GM12872 (cell line): ENCODE measurements at regions not wholly inside any gene's neighbourhood (a gene's known extent, or its start where the extent isn't known, plus 50 kb on each side); places are given as distances from the start of the nearest gene placed in this dataset.

Source experiments
- TF ChIP-seq, protein P1 (sequence below): IDR thresholded peaks from 3 replicates; pipeline ENCODE4 v1.5.1; 2011; ENCODE audit warnings: low read depth, mild to moderate bottlenecking, low read length, moderate library complexity; ENCODE audit not compliant: insufficient read depth

DNA sequence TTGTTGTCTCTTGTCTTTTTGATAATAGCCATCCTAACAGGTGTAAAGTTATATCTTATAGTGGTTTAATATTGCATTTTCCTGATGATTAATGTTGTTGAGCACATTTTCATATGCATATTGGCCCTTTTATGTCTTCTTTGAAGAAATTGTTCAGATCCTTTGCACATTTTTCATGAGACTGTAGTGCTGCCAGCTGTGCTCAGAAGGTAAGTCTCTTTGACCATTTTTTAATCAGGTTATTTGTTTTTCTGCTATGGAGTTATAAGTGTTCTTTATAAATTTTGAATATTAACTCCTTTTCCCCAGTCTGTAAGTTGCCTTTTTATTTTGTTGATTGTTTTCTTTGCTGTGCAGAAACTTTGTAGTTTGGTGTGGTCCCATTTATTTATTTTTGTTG, 55.8 kb upstream of the ZNF184 start:
- TF ChIP-seq, protein P1, sequence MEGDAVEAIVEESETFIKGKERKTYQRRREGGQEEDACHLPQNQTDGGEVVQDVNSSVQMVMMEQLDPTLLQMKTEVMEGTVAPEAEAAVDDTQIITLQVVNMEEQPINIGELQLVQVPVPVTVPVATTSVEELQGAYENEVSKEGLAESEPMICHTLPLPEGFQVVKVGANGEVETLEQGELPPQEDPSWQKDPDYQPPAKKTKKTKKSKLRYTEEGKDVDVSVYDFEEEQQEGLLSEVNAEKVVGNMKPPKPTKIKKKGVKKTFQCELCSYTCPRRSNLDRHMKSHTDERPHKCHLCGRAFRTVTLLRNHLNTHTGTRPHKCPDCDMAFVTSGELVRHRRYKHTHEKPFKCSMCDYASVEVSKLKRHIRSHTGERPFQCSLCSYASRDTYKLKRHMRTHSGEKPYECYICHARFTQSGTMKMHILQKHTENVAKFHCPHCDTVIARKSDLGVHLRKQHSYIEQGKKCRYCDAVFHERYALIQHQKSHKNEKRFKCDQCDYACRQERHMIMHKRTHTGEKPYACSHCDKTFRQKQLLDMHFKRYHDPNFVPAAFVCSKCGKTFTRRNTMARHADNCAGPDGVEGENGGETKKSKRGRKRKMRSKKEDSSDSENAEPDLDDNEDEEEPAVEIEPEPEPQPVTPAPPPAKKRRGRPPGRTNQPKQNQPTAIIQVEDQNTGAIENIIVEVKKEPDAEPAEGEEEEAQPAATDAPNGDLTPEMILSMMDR = no peak
